ENCODE measurements at regions not wholly inside any gene's neighbourhood (a gene's known extent, or its start where the extent isn't known, plus 50 kb on each side); places are given as distances from the start of the nearest gene placed in this dataset.

DNA sequence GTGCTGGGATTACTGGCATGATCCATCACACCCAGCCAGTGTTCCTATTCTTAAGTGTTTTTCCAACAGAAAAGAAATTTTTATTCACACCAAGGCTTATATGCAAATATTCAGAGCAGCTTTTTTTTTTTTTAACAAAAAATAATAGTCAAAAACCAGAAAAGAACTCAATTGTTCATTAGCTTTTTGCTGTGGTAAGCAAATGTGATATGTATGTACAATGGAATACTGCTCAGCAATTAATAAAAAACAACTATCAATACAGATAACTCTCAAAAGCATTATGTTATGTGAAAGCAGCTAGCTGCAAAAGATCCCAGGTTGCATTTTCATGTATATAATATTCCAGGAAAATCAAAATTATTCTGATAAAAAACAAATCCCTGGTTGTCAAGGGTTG lies 132.3 kb downstream of the SLIT2 start:
- no peaks in the 10 kb centered on the region for H3K36me3 Mint-ChIP-seq
- no peak overlapping the region for H3K4me3 Mint-ChIP-seq
- no peak for DNase-seq
- no peak for ATAC-seq
- no peak overlapping the region for H3K27ac ChIP-seq (ENCODE audit: low read length)
- no peaks in the 10 kb centered on the region for H3K4me1 Mint-ChIP-seq
- TF ChIP-seq, protein P1, sequence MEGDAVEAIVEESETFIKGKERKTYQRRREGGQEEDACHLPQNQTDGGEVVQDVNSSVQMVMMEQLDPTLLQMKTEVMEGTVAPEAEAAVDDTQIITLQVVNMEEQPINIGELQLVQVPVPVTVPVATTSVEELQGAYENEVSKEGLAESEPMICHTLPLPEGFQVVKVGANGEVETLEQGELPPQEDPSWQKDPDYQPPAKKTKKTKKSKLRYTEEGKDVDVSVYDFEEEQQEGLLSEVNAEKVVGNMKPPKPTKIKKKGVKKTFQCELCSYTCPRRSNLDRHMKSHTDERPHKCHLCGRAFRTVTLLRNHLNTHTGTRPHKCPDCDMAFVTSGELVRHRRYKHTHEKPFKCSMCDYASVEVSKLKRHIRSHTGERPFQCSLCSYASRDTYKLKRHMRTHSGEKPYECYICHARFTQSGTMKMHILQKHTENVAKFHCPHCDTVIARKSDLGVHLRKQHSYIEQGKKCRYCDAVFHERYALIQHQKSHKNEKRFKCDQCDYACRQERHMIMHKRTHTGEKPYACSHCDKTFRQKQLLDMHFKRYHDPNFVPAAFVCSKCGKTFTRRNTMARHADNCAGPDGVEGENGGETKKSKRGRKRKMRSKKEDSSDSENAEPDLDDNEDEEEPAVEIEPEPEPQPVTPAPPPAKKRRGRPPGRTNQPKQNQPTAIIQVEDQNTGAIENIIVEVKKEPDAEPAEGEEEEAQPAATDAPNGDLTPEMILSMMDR (IDR thresholded peaks at IDR 0.05), result no peak
- H3K27me3 Mint-ChIP-seq (ENCODE audit: low read depth in 2 of 2), result no peaks in the 10 kb centered on the region
- H3K9me3 Mint-ChIP-seq, result peaks cover 0 to 5% of the 10 kb centered on the region in 2 donors
- H3K9me3 ChIP-seq (ENCODE audit: control insufficient read depth, insufficient read depth, low read length), result no peaks in the 10 kb centered on the region
- no peak overlapping the region for H3K4me3 ChIP-seq (ENCODE audit: low read length)
- H3K27me3 ChIP-seq (ENCODE audit: control insufficient read depth, insufficient read depth, low read length), result no peaks in the 10 kb centered on the region
- H3K36me3 ChIP-seq (ENCODE audit: control insufficient read depth, insufficient read depth, low read length), result no peaks in the 10 kb centered on the region
- no peak overlapping the region for H3K27ac Mint-ChIP-seq
- H3K4me1 ChIP-seq (ENCODE audit: control insufficient read depth, insufficient read depth, low read length), result no peaks in the 10 kb centered on the region
- intact Hi-C loops (cut with micrococcal nuclease), result no loop called here

DNA sequence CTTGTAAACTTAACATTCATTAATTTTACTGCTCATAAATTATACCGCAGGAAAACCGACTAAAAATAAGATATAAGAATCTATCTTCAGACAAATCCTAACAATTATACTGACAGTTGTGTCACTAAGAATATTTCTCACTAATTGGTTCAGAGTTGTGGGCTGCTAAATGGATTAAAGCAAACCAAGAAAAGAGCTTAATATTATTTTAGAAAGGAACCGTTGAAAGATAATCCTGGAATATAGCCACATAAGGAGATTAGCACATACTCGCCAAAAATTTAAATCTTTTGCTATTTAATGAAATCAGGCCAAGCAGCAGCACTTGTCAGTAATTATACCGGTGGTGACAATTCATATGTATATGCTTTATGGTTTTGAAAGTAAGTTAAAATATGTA lies 132.8 kb downstream of the SLIT2 start:
- H3K27me3 ChIP-seq (ENCODE audit: control insufficient read depth, insufficient read depth, low read length), result no peaks in the 10 kb centered on the region
- H3K36me3 ChIP-seq (ENCODE audit: control insufficient read depth, insufficient read depth, low read length), result no peaks in the 10 kb centered on the region
- ATAC-seq (no peak), DNase-seq (no peak)
- no peak overlapping the region for H3K27ac Mint-ChIP-seq
- no peaks in the 10 kb centered on the region for H3K27me3 Mint-ChIP-seq (ENCODE audit: low read depth in 2 of 2)
- H3K4me1 ChIP-seq (ENCODE audit: control insufficient read depth, insufficient read depth, low read length), result no peaks in the 10 kb centered on the region
- H3K9me3 Mint-ChIP-seq, result peaks cover 0 to 5% of the 10 kb centered on the region in 2 donors
- WGBS (ENCODE audit: insufficient coverage), result 81% methylated on average over 3 of the region's 5 CpGs
- no peak overlapping the region for H3K27ac ChIP-seq (ENCODE audit: low read length)
- H3K4me3 ChIP-seq (ENCODE audit: low read length), result no peak overlapping the region
- H3K4me1 Mint-ChIP-seq, result no peaks in the 10 kb centered on the region
- no peaks in the 10 kb centered on the region for H3K9me3 ChIP-seq (ENCODE audit: control insufficient read depth, insufficient read depth, low read length)
- intact Hi-C loops (cut with micrococcal nuclease), result no loop called here
- H3K36me3 Mint-ChIP-seq, result no peaks in the 10 kb centered on the region
- TF ChIP-seq, protein P1 (IDR thresholded peaks at IDR 0.05), result no peak
- no peak overlapping the region for H3K4me3 Mint-ChIP-seq

DNA sequence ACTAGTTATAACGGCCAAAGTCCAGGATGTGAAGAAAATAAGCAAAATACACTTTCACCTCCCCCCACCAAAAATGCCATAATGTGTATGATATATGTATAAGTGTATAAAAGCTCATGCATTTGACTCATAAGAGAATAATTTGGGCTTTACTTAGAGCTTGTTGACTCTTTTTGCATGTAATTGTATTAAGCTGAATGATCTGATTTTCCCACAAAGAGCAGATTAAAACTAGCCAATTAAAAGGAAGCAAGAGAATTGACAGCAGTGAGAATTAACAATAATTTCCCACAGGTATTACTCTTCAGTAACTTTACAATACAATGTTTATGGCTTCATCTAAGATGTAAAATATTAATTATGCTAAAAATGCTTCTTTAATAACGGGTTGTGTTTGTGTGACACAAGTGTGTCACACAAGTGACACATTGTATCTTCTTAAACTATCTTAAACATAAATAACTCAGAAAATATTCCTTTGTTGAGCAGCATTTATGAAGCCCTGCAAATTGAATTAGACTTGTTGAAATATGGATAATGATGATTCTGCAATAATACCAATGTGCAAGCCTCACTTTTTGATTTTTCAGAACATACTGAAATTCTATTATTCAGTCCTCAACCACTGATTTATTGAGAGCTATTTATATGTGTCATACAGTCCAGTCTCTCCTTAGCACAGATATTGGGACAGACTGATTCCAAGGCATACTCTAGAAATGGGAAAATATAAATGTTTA lies 134.5 kb downstream of the SLIT2 start:
- Mint-ChIP-seq H3K9me3 (no peaks in the 10 kb centered on the region), H3K4me3 (no peak overlapping the region), H3K27me3 (ENCODE audit: low read depth in 2 of 2) (no peaks in the 10 kb centered on the region), H3K36me3 (no peaks in the 10 kb centered on the region), H3K4me1 (no peaks in the 10 kb centered on the region), H3K27ac (no peak overlapping the region)
- intact Hi-C loops (cut with micrococcal nuclease), result no loop called here
- DNase-seq (no peak), ATAC-seq (no peak)
- Histone ChIP-seq H3K4me1 (ENCODE audit: control insufficient read depth, insufficient read depth, low read length) (no peaks in the 10 kb centered on the region), H3K36me3 (ENCODE audit: control insufficient read depth, insufficient read depth, low read length) (no peaks in the 10 kb centered on the region), H3K27me3 (ENCODE audit: control insufficient read depth, insufficient read depth, low read length) (no peaks in the 10 kb centered on the region), H3K4me3 (ENCODE audit: low read length) (no peak overlapping the region), H3K27ac (ENCODE audit: low read length) (no peak overlapping the region), H3K9me3 (ENCODE audit: control insufficient read depth, insufficient read depth, low read length) (no peaks in the 10 kb centered on the region)
- TF ChIP-seq, protein P1 (IDR thresholded peaks at IDR 0.05), result no peak
- WGBS (ENCODE audit: insufficient coverage), result no CpG with 5 or more reads among the region's 2 CpGs

DNA sequence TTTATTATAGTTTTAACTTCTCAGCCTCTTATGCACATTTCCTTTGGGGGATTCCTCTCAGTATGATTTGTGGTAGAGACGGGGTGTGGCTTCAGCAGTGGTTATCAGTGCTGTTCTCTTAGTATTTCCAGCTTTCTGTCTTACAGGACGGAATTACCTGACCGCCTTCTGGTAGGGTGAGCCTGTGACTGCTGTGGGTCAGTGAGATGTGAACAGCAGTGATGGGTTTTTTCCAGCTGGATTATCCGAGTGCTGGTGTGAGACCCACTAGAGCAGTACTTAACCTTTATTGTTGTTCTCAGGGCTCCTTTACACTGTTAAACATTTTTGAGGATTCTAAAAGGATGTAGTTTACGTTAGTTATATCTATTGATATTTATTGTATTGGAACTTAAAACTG lies 135.2 kb downstream of the SLIT2 start:
- no peaks in the 10 kb centered on the region for H3K4me1 ChIP-seq (ENCODE audit: control insufficient read depth, insufficient read depth, low read length)
- no peaks in the 10 kb centered on the region for H3K36me3 Mint-ChIP-seq
- WGBS (ENCODE audit: insufficient coverage), result 90% methylated on average over 4 of the region's 5 CpGs
- ATAC-seq (no peak), DNase-seq (no peak)
- intact Hi-C loops (cut with micrococcal nuclease), result no loop called here
- H3K4me1 Mint-ChIP-seq, result no peaks in the 10 kb centered on the region
- no peaks in the 10 kb centered on the region for H3K9me3 ChIP-seq (ENCODE audit: control insufficient read depth, insufficient read depth, low read length)
- no peak overlapping the region for H3K27ac Mint-ChIP-seq
- H3K27me3 ChIP-seq (ENCODE audit: control insufficient read depth, insufficient read depth, low read length), result no peaks in the 10 kb centered on the region
- no peaks in the 10 kb centered on the region for H3K36me3 ChIP-seq (ENCODE audit: control insufficient read depth, insufficient read depth, low read length)
- no peaks in the 10 kb centered on the region for H3K27me3 Mint-ChIP-seq (ENCODE audit: low read depth in 2 of 2)
- H3K27ac ChIP-seq (ENCODE audit: low read length), result no peak overlapping the region
- TF ChIP-seq, protein P1 (IDR thresholded peaks at IDR 0.05), result no peak
- H3K4me3 Mint-ChIP-seq, result no peak overlapping the region
- no peak overlapping the region for H3K4me3 ChIP-seq (ENCODE audit: low read length)
- H3K9me3 Mint-ChIP-seq, result no peaks in the 10 kb centered on the region

Measured in natural killer cell (primary cell).